SK-N-SH (cell line): ENCODE measurements at regions not wholly inside any gene's neighbourhood (a gene's known extent, or its start where the extent isn't known, plus 50 kb on each side); places are given as distances from the start of the nearest gene placed in this dataset.

Experiments used
- CTCF ChIA-PET: fragments of 300-600, 350-600 bp; formaldehyde crosslinking; extraction: SDS; loops from one replicate; lab custom pipeline; 2021; lab: Yijun Ruan, JAX
- POLR2A ChIA-PET: fragments of 350-600 bp; sonication (Branson Sonifier 250); formaldehyde crosslinking; extraction: SDS; loops from one replicate; lab custom pipeline; 2020; ENCODE audit warnings: antibody characterized with exemption, inconsistent platforms; lab: Yijun Ruan, JAX
- DNase-seq: peaks from one replicate; pipeline ENCODE4 v3.0.0; 2012
- H2AFZ ChIP-seq: fragments of 200-600 bp; sonication (generic); 2 replicates; pipeline ENCODE4 v1.8.1; 2016; ENCODE audit warnings: antibody characterized with exemption, mild to moderate bottlenecking, low read depth
- H3F3A ChIP-seq: fragments of 200-600 bp; sonication (generic); replicated peaks from 2 replicates; pipeline ENCODE3; 2016; ENCODE audit warnings: antibody characterized with exemption, mild to moderate bottlenecking; ENCODE audit not compliant: insufficient read depth
- H3K27ac ChIP-seq, 2 experiments: fragments of 200-500 bp in 1 of 2; fragments of 200-600 bp in 1 of 2; sonication (Bioruptor generic) in 1 of 2; sonication (generic), shearing (Covaris generic) in 1 of 2; 2 replicates each; pipeline versions ENCODE4 v1.5.1 to v1.6.1; 2014 to 2016; ENCODE audit warnings: low read depth in 2 of 2, inconsistent platforms in 1 of 2, low read length in 1 of 2, mild to moderate bottlenecking in 1 of 2, mixed read lengths in 1 of 2
- H3K27me3 ChIP-seq: fragments of 200-600 bp; sonication (generic), shearing (Covaris generic); 2 replicates; pipeline ENCODE4 v1.6.1; 2016; ENCODE audit warnings: mixed run types; ENCODE audit not compliant: insufficient read depth
- H3K36me3 ChIP-seq, 2 experiments: fragments of 200-500 bp in 1 of 2; fragments of 200-600 bp in 1 of 2; sonication (Bioruptor generic) in 1 of 2; sonication (generic) in 1 of 2; replicated peaks in 1 of 2; 2 replicates each; pipeline versions ENCODE3 to v1.5.1; 2014 to 2016; ENCODE audit warnings: low read length in 1 of 2, mild to moderate bottlenecking in 1 of 2; ENCODE audit not compliant: insufficient read depth in 2 of 2, control insufficient read depth in 1 of 2
- H3K4me1 ChIP-seq, 2 experiments: fragments of 200-500 bp in 1 of 2; fragments of 200-600 bp in 1 of 2; sonication (Bioruptor generic) in 1 of 2; sonication (generic), shearing (Covaris generic) in 1 of 2; 2 replicates each; pipeline versions ENCODE4 v1.5.1 to v1.6.1; 2014 to 2016; ENCODE audit warnings: low read depth in 1 of 2, low read length in 1 of 2, mixed run types in 1 of 2; ENCODE audit not compliant: insufficient read depth in 2 of 2, control insufficient read depth in 1 of 2
- H3K4me2 ChIP-seq: fragments of 200-600 bp; sonication (generic), shearing (Covaris generic); 2 replicates; pipeline ENCODE4 v1.6.1; 2017; ENCODE audit warnings: mixed run types
- H3K4me3 ChIP-seq, 2 experiments: fragments of 200-500 bp in 1 of 2; fragments of 200-600 bp in 1 of 2; sonication (Bioruptor generic) in 1 of 2; sonication (generic), shearing (Covaris generic) in 1 of 2; 2 replicates each; pipeline versions ENCODE4 v1.5.1 to v1.8.1; 2014 to 2016; ENCODE audit warnings: low read depth in 2 of 2, inconsistent platforms in 1 of 2, low read length in 1 of 2, mild to moderate bottlenecking in 1 of 2, mixed read lengths in 1 of 2, moderate library complexity in 1 of 2
- H3K79me2 ChIP-seq: fragments of 200-600 bp; sonication (generic); 2 replicates; pipeline ENCODE4 v1.8.1; 2017; ENCODE audit warnings: mild to moderate bottlenecking; ENCODE audit not compliant: insufficient read depth
- H3K9ac ChIP-seq: fragments of 200-600 bp; sonication (generic); 2 replicates; pipeline ENCODE4 v1.6.1; 2017; ENCODE audit warnings: mixed run types
- H3K9me2 ChIP-seq: fragments of 200-600 bp; sonication (generic); 2 replicates; pipeline ENCODE4 v1.6.1; 2017; ENCODE audit warnings: mixed run types
- H3K9me3 ChIP-seq: fragments of 200-600 bp; sonication (generic); 2 replicates; pipeline ENCODE4 v1.6.1; 2017; ENCODE audit warnings: mixed run types, mild to moderate bottlenecking, moderate library complexity
- H4K20me1 ChIP-seq: fragments of 200-600 bp; sonication (generic); 2 replicates; pipeline ENCODE4 v1.6.1; 2017; ENCODE audit warnings: mild to moderate bottlenecking, mixed run types; ENCODE audit not compliant: insufficient read depth
- CHD2 ChIP-seq: fragments of 150-350 bp; IDR thresholded peaks from 2 replicates; pipeline ENCODE4 v1.6.1; 2018; ENCODE audit warnings: low read length; ENCODE audit not compliant: partially characterized antibody
- EP300 ChIP-seq, 2 experiments: IDR thresholded peaks; 2 replicates each; pipeline versions ENCODE4 v1.4.0 to v1.6.1; 2012; ENCODE audit warnings: borderline replicate concordance in 1 of 2, low read depth in 1 of 2, low read length in 1 of 2
- EZH2phosphoT487 ChIP-seq: fragments of 200-600 bp; sonication (generic); IDR thresholded peaks from 2 replicates; pipeline ENCODE4 v1.6.1; 2017; ENCODE audit warnings: low read depth, mixed run types, mild to moderate bottlenecking, antibody characterized with exemption, moderate library complexity, borderline replicate concordance
- FOSL2 ChIP-seq: IDR thresholded peaks from 2 replicates; pipeline ENCODE4 v1.4.0; 2012; ENCODE audit warnings: low read depth, mild to moderate bottlenecking, moderate library complexity, borderline replicate concordance
- FOXM1 ChIP-seq: IDR thresholded peaks from 2 replicates; pipeline ENCODE4 v1.4.0; 2012; ENCODE audit warnings: low read depth, mild to moderate bottlenecking
- GABPA ChIP-seq: IDR thresholded peaks from 2 replicates; pipeline ENCODE4 v1.4.0; 2012; ENCODE audit warnings: low read depth, mild to moderate bottlenecking
- IRF3 ChIP-seq: fragments of 150-350 bp; IDR thresholded peaks from 2 replicates; pipeline ENCODE4 v1.6.1; 2016; ENCODE audit warnings: mild to moderate bottlenecking, low read depth, low read length
- MAX ChIP-seq: IDR thresholded peaks from 2 replicates; pipeline ENCODE4 v1.4.0; 2012; ENCODE audit warnings: low read depth
- MEF2A ChIP-seq: IDR thresholded peaks from 2 replicates; pipeline ENCODE4 v1.4.0; 2012; ENCODE audit warnings: low read depth, borderline replicate concordance
- NFIC ChIP-seq: IDR thresholded peaks from 2 replicates; pipeline ENCODE4 v1.4.0; 2012; ENCODE audit warnings: borderline replicate concordance
- NRF1 ChIP-seq: IDR thresholded peaks from 2 replicates; pipeline ENCODE4 v1.6.1; 2012; ENCODE audit warnings: low read depth, mild to moderate bottlenecking, low read length
- PBX3 ChIP-seq: IDR thresholded peaks from 2 replicates; pipeline ENCODE4; 2012
- RAD21 ChIP-seq: IDR thresholded peaks from 2 replicates; pipeline ENCODE4 v1.6.1; 2012; ENCODE audit warnings: mild to moderate bottlenecking, low read length
- SMC3 ChIP-seq: IDR thresholded peaks from 2 replicates; pipeline ENCODE4 v1.6.1; 2012; ENCODE audit warnings: low read depth, low read length, improper control_type of control experiment
- TCF12 ChIP-seq: IDR thresholded peaks from 2 replicates; pipeline ENCODE4 v1.4.0; 2012
- TEAD4 ChIP-seq: IDR thresholded peaks from 2 replicates; pipeline ENCODE4 v1.4.0; 2012; ENCODE audit warnings: mild to moderate bottlenecking, borderline replicate concordance; ENCODE audit not compliant: insufficient read depth
- USF1 ChIP-seq: IDR thresholded peaks from 2 replicates; pipeline ENCODE4 v1.4.0; 2012; ENCODE audit warnings: low read depth, borderline replicate concordance
- YY1 ChIP-seq: IDR thresholded peaks from 2 replicates; pipeline ENCODE4 v1.4.0; 2012; ENCODE audit warnings: low read depth, mild to moderate bottlenecking
- ZBTB33 ChIP-seq: IDR thresholded peaks from 2 replicates; pipeline ENCODE4 v1.4.0; 2012; ENCODE audit warnings: low read depth, borderline replicate concordance
- WGBS: methylation state at CpG from one replicate; pipeline ENCODE4 v1.1.6; 2017; ENCODE audit warnings: low lambda C conversion rate; 5-methylcytosine and 5-hydroxymethylcytosine counted together

GRCh38 chr4:159451006-159451405 is 348.1 kb downstream of the RAPGEF2 start:
- Histone ChIP-seq H3K9me2 (no peaks in the 10 kb centered on the region), H2AFZ (no peak overlapping the region), H3K27ac (no peak overlapping the region), H3K4me1 (no peaks in the 10 kb centered on the region), H3K4me3 (no peak overlapping the region), H3K4me2 (no peak overlapping the region), H3K9me3 (no peaks in the 10 kb centered on the region), H3K27me3 (no peaks in the 10 kb centered on the region), H4K20me1 (no peaks in the 10 kb centered on the region), H3K36me3 (no peaks in the 10 kb centered on the region), H3K9ac (no peak overlapping the region), H3K79me2 (no peaks in the 10 kb centered on the region), H3F3A (no peaks in the 10 kb centered on the region)
- ChIA-PET POLR2A (no interaction called here), CTCF (no interaction called here)
- TF ChIP-seq PBX3 (no peak), IRF3 (no peak), MAX (no peak), TEAD4 (no peak), EP300 (IDR thresholded peaks at IDR 0.05; ENCODE audit: borderline replicate concordance in 1 of 2, low read depth in 1 of 2, low read length in 1 of 2) (no peak), TCF12 (no peak), FOXM1 (no peak), SMC3 (no peak), EZH2phosphoT487 (no peak), NRF1 (no peak), GABPA (no peak), NFIC (no peak), CHD2 (no peak), ZBTB33 (no peak), YY1 (no peak), FOSL2 (no peak), MEF2A (no peak), RAD21 (no peak), USF1 (no peak)
- 78% methylated on average over 2 of the region's 2 CpGs for WGBS
- no peak for DNase-seq
